Naive B cell (primary cell): ENCODE measurements at regions not wholly inside any gene's neighbourhood (a gene's known extent, or its start where the extent isn't known, plus 50 kb on each side); places are given as distances from the start of the nearest gene placed in this dataset.
"Not testable (repeated sequence)": the region's sequence is repeated elsewhere in the genome, so short reads cannot be mapped to it uniquely, and the experiment has no call there.

ENCODE experiments used
- ATAC-seq, 2 donors: fragments of 150-1000 bp; cut with Tn5 transposase; 2 replicates each; pipeline ENCODE4 v1.10.0; 2021; ENCODE audit warnings: low read depth in 2 of 2, mild to moderate bottlenecking in 2 of 2, moderate library complexity in 2 of 2
- DNase-seq: peaks from one replicate; pipeline ENCODE4 v3.0.0; 2022
- H3K27ac Mint-ChIP-seq, 6 donors: one replicate each; pipeline ENCODE4 v1.8.0; 2020 to 2022; ENCODE audit warnings: mild to moderate bottlenecking in 6 of 6, mixed read lengths in 6 of 6, moderate library complexity in 5 of 6, inconsistent platforms in 2 of 6
- H3K27me3 Mint-ChIP-seq, 3 donors: one replicate each; pipeline ENCODE4 v1.8.0; 2021 to 2022; ENCODE audit warnings: mixed read lengths in 3 of 3, mild to moderate bottlenecking in 1 of 3
- H3K36me3 Mint-ChIP-seq, 2 donors: one replicate each; pipeline ENCODE4 v1.8.0; 2020 to 2022; ENCODE audit warnings: mixed read lengths in 2 of 2, inconsistent platforms in 1 of 2, mild to moderate bottlenecking in 1 of 2
- H3K4me1 Mint-ChIP-seq, 3 donors: one replicate each; pipeline ENCODE4 v1.8.0; 2020 to 2022; ENCODE audit warnings: mixed read lengths in 3 of 3, inconsistent platforms in 1 of 3, mild to moderate bottlenecking in 1 of 3, moderate library complexity in 1 of 3
- H3K4me3 Mint-ChIP-seq, 8 donors: one replicate each; pipeline ENCODE4 v1.8.0; 2020 to 2022; ENCODE audit warnings: mild to moderate bottlenecking in 8 of 8, mixed read lengths in 8 of 8, moderate library complexity in 8 of 8, inconsistent platforms in 2 of 8
- H3K9me3 Mint-ChIP-seq, 7 donors: one replicate each; pipeline ENCODE4 v1.8.0; 2020 to 2022; ENCODE audit warnings: mixed read lengths in 7 of 7, mild to moderate bottlenecking in 5 of 7, inconsistent platforms in 2 of 7, moderate library complexity in 1 of 7

GRCh38 chr2:87445613-87446312 is 302.1 kb upstream of the PLGLB2 start:
- not testable (repeated sequence) for H3K27ac Mint-ChIP-seq, DNase-seq, H3K4me1 Mint-ChIP-seq, H3K36me3 Mint-ChIP-seq, H3K9me3 Mint-ChIP-seq, H3K4me3 Mint-ChIP-seq, ATAC-seq
- H3K27me3 Mint-ChIP-seq = peaks cover 0 to 16% (median 0%) of the 10 kb centered on the region in 3 donors

- ATAC-seq, H3K27ac Mint-ChIP-seq, DNase-seq, H3K9me3 Mint-ChIP-seq, H3K4me3 Mint-ChIP-seq, H3K36me3 Mint-ChIP-seq, H3K4me1 Mint-ChIP-seq: not testable (repeated sequence)
- H3K27me3 Mint-ChIP-seq = peaks cover 0 to 13% (median 0%) of the 10 kb centered on the region in 3 donors
Measured at GRCh38 chr2:87446313-87446696, 301.6 kb upstream of the PLGLB2 start.

GRCh38 chr2:87449462-87449980 is 298.4 kb upstream of the PLGLB2 start:
- not testable (repeated sequence) for H3K4me3 Mint-ChIP-seq, ATAC-seq, H3K36me3 Mint-ChIP-seq

GRCh38 chr2:87452193-87452592 is 295.7 kb upstream of the PLGLB2 start:
- H3K9me3 Mint-ChIP-seq, ATAC-seq, H3K36me3 Mint-ChIP-seq, H3K27ac Mint-ChIP-seq, H3K4me1 Mint-ChIP-seq, DNase-seq: not testable (repeated sequence)
- Mint-ChIP-seq H3K4me3 (peak overlapping the region in 1 of 8 donors; percentile 31), H3K27me3 (peaks cover 0 to 10% (median 0%) of the 10 kb centered on the region in 3 donors)

More at GRCh38 chr2:87449462-87449980, 298.4 kb upstream of the PLGLB2 start:
- DNase-seq, H3K4me1 Mint-ChIP-seq, H3K9me3 Mint-ChIP-seq, H3K27ac Mint-ChIP-seq: not testable (repeated sequence)
- peaks cover 0 to 10% (median 6%) of the 10 kb centered on the region in 3 donors for H3K27me3 Mint-ChIP-seq

GRCh38 chr2:87452861-87453260 is 295.0 kb upstream of the PLGLB2 start:
- not testable (repeated sequence) for H3K4me1 Mint-ChIP-seq, DNase-seq, ATAC-seq, H3K4me3 Mint-ChIP-seq, H3K9me3 Mint-ChIP-seq, H3K27ac Mint-ChIP-seq, H3K36me3 Mint-ChIP-seq
- peaks cover 0 to 10% (median 0%) of the 10 kb centered on the region in 3 donors for H3K27me3 Mint-ChIP-seq

- not testable (repeated sequence) for ATAC-seq, H3K4me3 Mint-ChIP-seq, H3K27ac Mint-ChIP-seq, DNase-seq, H3K9me3 Mint-ChIP-seq, H3K4me1 Mint-ChIP-seq, H3K36me3 Mint-ChIP-seq
- peaks cover 0 to 10% (median 0%) of the 10 kb centered on the region in 3 donors for H3K27me3 Mint-ChIP-seq
Measured at GRCh38 chr2:87453965-87454364, 293.9 kb upstream of the PLGLB2 start.

- peaks cover 0 to 10% (median 0%) of the 10 kb centered on the region in 3 donors for H3K27me3 Mint-ChIP-seq
- H3K36me3 Mint-ChIP-seq, H3K4me1 Mint-ChIP-seq, DNase-seq, H3K27ac Mint-ChIP-seq, H3K9me3 Mint-ChIP-seq, H3K4me3 Mint-ChIP-seq, ATAC-seq: not testable (repeated sequence)
Measured at GRCh38 chr2:87454421-87454820, 293.5 kb upstream of the PLGLB2 start.

- H3K9me3 Mint-ChIP-seq, H3K4me1 Mint-ChIP-seq, H3K36me3 Mint-ChIP-seq, DNase-seq, H3K27ac Mint-ChIP-seq: not testable (repeated sequence)
- peak in 1 of 2 donors; percentile 36 for ATAC-seq
- Mint-ChIP-seq H3K4me3 (peak overlapping the region in 2 of 8 donors; percentile 6 to 38), H3K27me3 (peaks cover 0 to 10% (median 0%) of the 10 kb centered on the region in 3 donors)
Measured at GRCh38 chr2:87455209-87455853, 292.6 kb upstream of the PLGLB2 start.

GRCh38 chr2:87455854-87456249 is 292.0 kb upstream of the PLGLB2 start:
- not testable (repeated sequence) for H3K27ac Mint-ChIP-seq, DNase-seq, H3K36me3 Mint-ChIP-seq, H3K4me1 Mint-ChIP-seq, H3K9me3 Mint-ChIP-seq
- peak; percentile 59 to 81 for ATAC-seq
- H3K4me3 Mint-ChIP-seq = peak overlapping the region in 2 of 8 donors; percentile 6 to 27
- peaks cover 0 to 10% (median 0%) of the 10 kb centered on the region in 3 donors for H3K27me3 Mint-ChIP-seq

GRCh38 chr2:87456477-87457128 is 291.3 kb upstream of the PLGLB2 start:
- not testable (repeated sequence) for DNase-seq, H3K27ac Mint-ChIP-seq, H3K9me3 Mint-ChIP-seq, H3K4me1 Mint-ChIP-seq, H3K36me3 Mint-ChIP-seq
- Mint-ChIP-seq H3K27me3 (peaks cover 0 to 10% (median 0%) of the 10 kb centered on the region in 3 donors), H3K4me3 (peak overlapping the region in 2 of 8 donors; percentile 27 to 44)
- peak; percentile 11 to 16 for ATAC-seq

GRCh38 chr2:87457129-87457499 is 290.8 kb upstream of the PLGLB2 start:
- DNase-seq, ATAC-seq, H3K36me3 Mint-ChIP-seq, H3K9me3 Mint-ChIP-seq, H3K27me3 Mint-ChIP-seq, H3K27ac Mint-ChIP-seq, H3K4me3 Mint-ChIP-seq, H3K4me1 Mint-ChIP-seq: not testable (repeated sequence)

GRCh38 chr2:87458938-87459337 is 288.9 kb upstream of the PLGLB2 start:
- not testable (repeated sequence) for DNase-seq, H3K4me1 Mint-ChIP-seq, H3K27me3 Mint-ChIP-seq, H3K4me3 Mint-ChIP-seq, ATAC-seq, H3K9me3 Mint-ChIP-seq, H3K36me3 Mint-ChIP-seq, H3K27ac Mint-ChIP-seq

GRCh38 chr2:87460104-87460503 is 287.8 kb upstream of the PLGLB2 start:
- H3K27me3 Mint-ChIP-seq, H3K4me1 Mint-ChIP-seq, H3K27ac Mint-ChIP-seq, H3K4me3 Mint-ChIP-seq, H3K36me3 Mint-ChIP-seq, DNase-seq, ATAC-seq, H3K9me3 Mint-ChIP-seq: not testable (repeated sequence)

GRCh38 chr2:87460662-87461061 is 287.2 kb upstream of the PLGLB2 start:
- not testable (repeated sequence) for H3K27ac Mint-ChIP-seq, H3K4me3 Mint-ChIP-seq, DNase-seq, ATAC-seq, H3K27me3 Mint-ChIP-seq, H3K4me1 Mint-ChIP-seq, H3K9me3 Mint-ChIP-seq, H3K36me3 Mint-ChIP-seq
